ENCODE measurements at regions not wholly inside any gene's neighbourhood (a gene's known extent, or its start where the extent isn't known, plus 50 kb on each side); places are given as distances from the start of the nearest gene placed in this dataset.
"Not testable (repeated sequence)": the region's sequence is repeated elsewhere in the genome, so short reads cannot be mapped to it uniquely, and the experiment has no call there.

DNA sequence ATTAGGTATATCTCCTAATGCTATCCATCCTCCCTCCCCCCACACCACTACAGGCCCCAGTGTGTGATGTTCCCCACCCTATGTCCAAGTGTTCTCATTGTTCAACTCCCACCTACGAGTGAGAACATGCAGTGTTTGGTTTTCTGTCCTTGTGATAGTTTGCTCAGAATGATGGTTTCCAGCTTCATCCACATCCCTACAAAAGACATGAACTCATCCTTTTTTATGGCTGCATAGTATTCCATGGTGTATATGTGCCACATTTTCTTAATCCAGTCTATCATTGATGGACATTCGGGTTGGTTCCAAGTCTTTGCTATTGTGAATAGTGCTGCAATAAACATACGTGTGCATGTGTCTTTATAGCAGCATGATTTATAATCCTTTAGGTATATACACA is 53.8 kb upstream of the HIVEP2 start:
- H3K27me3 Mint-ChIP-seq (ENCODE audit: low read depth in 3 of 3); H3K27ac ChIP-seq (ENCODE audit: low read depth in 1 of 2, low read length in 2 of 2); H3K36me3 ChIP-seq (replicated peaks in 1 of 2; ENCODE audit: control insufficient read depth in 1 of 2, insufficient read depth in 2 of 2, low read length in 2 of 2); intact Hi-C loops (cut with micrococcal nuclease); H3K4me1 Mint-ChIP-seq; H3K9ac ChIP-seq (ENCODE audit: insufficient read depth, low read length, poor library complexity, severe bottlenecking); H2AFZ ChIP-seq (ENCODE audit: insufficient read depth, low read depth, low read length, poor library complexity, severe bottlenecking); H3K79me2 ChIP-seq (ENCODE audit: insufficient read depth, low read length); H4K20me1 ChIP-seq (ENCODE audit: insufficient read depth, low read length); H3K36me3 Mint-ChIP-seq; H3K27me3 ChIP-seq (ENCODE audit: control insufficient read depth in 2 of 2, insufficient read depth in 2 of 2, low read length in 2 of 2); H3K4me1 ChIP-seq (ENCODE audit: control insufficient read depth in 1 of 2, insufficient read depth in 2 of 2, low read length in 2 of 2); H3K4me3 ChIP-seq (replicated peaks in 1 of 3; ENCODE audit: low read depth in 2 of 3, low read length in 3 of 3); DNase-seq; H3K27ac Mint-ChIP-seq; H3K4me3 Mint-ChIP-seq; H3K4me2 ChIP-seq (replicated peaks; ENCODE audit: extremely low read depth, low read length, poor library complexity, severe bottlenecking); H3K9me3 ChIP-seq (replicated peaks in 1 of 2; ENCODE audit: control insufficient read depth in 1 of 2, insufficient read depth in 1 of 2, low read length in 2 of 2): not testable (repeated sequence)
- no CpG with 5 or more reads among the region's 3 CpGs for WGBS (ENCODE audit: insufficient coverage)
- peaks cover 8 to 20% (median 17%) of the 10 kb centered on the region in 7 donors for H3K9me3 Mint-ChIP-seq

DNA sequence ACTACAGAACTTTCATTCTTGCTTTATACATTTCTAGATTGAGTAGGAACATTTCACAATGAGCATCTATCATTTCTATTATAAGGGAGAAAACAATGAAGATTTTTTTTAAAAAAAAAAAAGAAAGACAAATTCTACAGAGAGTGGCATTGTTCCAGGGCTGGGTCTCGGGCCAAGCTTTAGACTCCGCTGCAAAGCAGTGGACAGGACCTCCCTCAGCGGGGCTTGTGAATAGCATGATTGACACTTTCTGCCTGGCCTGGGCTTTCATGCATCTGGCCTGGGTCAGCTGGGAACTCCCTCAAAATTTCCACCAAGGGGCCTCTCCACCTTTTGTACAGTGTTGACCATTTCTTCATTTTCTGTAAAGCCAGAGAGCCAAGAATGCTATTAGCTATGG is 55.8 kb upstream of the HIVEP2 start:
- Mint-ChIP-seq H3K4me1 (peaks cover 3% of the 10 kb centered on the region), H3K27me3 (ENCODE audit: low read depth in 3 of 3) (no peaks in the 10 kb centered on the region), H3K27ac (no peak overlapping the region), H3K9me3 (peaks cover 8 to 20% (median 14%) of the 10 kb centered on the region in 7 donors), H3K4me3 (no peak overlapping the region), H3K36me3 (no peaks in the 10 kb centered on the region)
- H3K4me2 ChIP-seq (replicated peaks; ENCODE audit: extremely low read depth, low read length, poor library complexity, severe bottlenecking) = no peak overlapping the region
- H3K27ac ChIP-seq (ENCODE audit: low read depth in 1 of 2, low read length in 2 of 2) = no peak overlapping the region
- no peaks in the 10 kb centered on the region for H3K79me2 ChIP-seq (ENCODE audit: insufficient read depth, low read length)
- no peak overlapping the region for H2AFZ ChIP-seq (ENCODE audit: insufficient read depth, low read depth, low read length, poor library complexity, severe bottlenecking)
- TF ChIP-seq, protein P1, sequence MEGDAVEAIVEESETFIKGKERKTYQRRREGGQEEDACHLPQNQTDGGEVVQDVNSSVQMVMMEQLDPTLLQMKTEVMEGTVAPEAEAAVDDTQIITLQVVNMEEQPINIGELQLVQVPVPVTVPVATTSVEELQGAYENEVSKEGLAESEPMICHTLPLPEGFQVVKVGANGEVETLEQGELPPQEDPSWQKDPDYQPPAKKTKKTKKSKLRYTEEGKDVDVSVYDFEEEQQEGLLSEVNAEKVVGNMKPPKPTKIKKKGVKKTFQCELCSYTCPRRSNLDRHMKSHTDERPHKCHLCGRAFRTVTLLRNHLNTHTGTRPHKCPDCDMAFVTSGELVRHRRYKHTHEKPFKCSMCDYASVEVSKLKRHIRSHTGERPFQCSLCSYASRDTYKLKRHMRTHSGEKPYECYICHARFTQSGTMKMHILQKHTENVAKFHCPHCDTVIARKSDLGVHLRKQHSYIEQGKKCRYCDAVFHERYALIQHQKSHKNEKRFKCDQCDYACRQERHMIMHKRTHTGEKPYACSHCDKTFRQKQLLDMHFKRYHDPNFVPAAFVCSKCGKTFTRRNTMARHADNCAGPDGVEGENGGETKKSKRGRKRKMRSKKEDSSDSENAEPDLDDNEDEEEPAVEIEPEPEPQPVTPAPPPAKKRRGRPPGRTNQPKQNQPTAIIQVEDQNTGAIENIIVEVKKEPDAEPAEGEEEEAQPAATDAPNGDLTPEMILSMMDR (IDR thresholded peaks at IDR 0.05) = no peak
- H3K9ac ChIP-seq (ENCODE audit: insufficient read depth, low read length, poor library complexity, severe bottlenecking) = no peak overlapping the region
- intact Hi-C loops (cut with micrococcal nuclease) = no loop called here
- no peak for DNase-seq
- H4K20me1 ChIP-seq (ENCODE audit: insufficient read depth, low read length) = no peaks in the 10 kb centered on the region
- H3K9me3 ChIP-seq (replicated peaks in 1 of 2; ENCODE audit: control insufficient read depth in 1 of 2, insufficient read depth in 1 of 2, low read length in 2 of 2) = no peaks in the 10 kb centered on the region
- WGBS (ENCODE audit: insufficient coverage) = 100% methylated on average over 3 of the region's 3 CpGs
- no peaks in the 10 kb centered on the region for H3K4me1 ChIP-seq (ENCODE audit: control insufficient read depth in 1 of 2, insufficient read depth in 2 of 2, low read length in 2 of 2)
- H3K27me3 ChIP-seq (ENCODE audit: control insufficient read depth in 2 of 2, insufficient read depth in 2 of 2, low read length in 2 of 2) = no peaks in the 10 kb centered on the region
- no peaks in the 10 kb centered on the region for H3K36me3 ChIP-seq (replicated peaks in 1 of 2; ENCODE audit: control insufficient read depth in 1 of 2, insufficient read depth in 2 of 2, low read length in 2 of 2)
- H3K4me3 ChIP-seq (replicated peaks in 1 of 3; ENCODE audit: low read depth in 2 of 3, low read length in 3 of 3) = no peak overlapping the region
